ENCODE measurements at regions not wholly inside any gene's neighbourhood (a gene's known extent, or its start where the extent isn't known, plus 50 kb on each side); places are given as distances from the start of the nearest gene placed in this dataset.

- TF ChIP-seq YY1 (IDR thresholded peaks at IDR 0.05; ENCODE audit: insufficient read depth, insufficient read length), result no peak
- TF ChIP-seq ZNF274 (IDR thresholded peaks at IDR 0.05; ENCODE audit: low read depth, low read length), result no peak
- TF ChIP-seq SUZ12 (IDR thresholded peaks at IDR 0.05; ENCODE audit: extremely low read depth, insufficient read depth, insufficient read length), result no peak
Measured at GRCh38 chrX:4263030-4263803, 549.8 kb upstream of the PRKX start.

Data from NT2/D1 (cell line).